H1 (cell line): ENCODE measurements at regions not wholly inside any gene's neighbourhood (a gene's known extent, or its start where the extent isn't known, plus 50 kb on each side); places are given as distances from the start of the nearest gene placed in this dataset.

Experiments
- CTCF ChIA-PET: fragments of 300-600 bp; sonication (Branson Sonifier 250); formaldehyde crosslinking; loops from one replicate; lab custom pipeline; 2021; ENCODE audit not compliant: partially characterized antibody; lab: Charles Lee
- POLR2A ChIA-PET: fragments of 300-600 bp; sonication (Branson Sonifier 250); formaldehyde crosslinking; loops from one replicate; lab custom pipeline; 2021; ENCODE audit warnings: inconsistent platforms; ENCODE audit not compliant: partially characterized antibody; lab: Charles Lee
- DNase-seq, 2 experiments: peaks; one replicate each; pipeline versions ENCODE4 v3.0.0 to v3.0.0-alpha.2; 2010 to 2022; ENCODE audit warnings: low spot score in 2 of 2, low read depth in 1 of 2, mixed read lengths in 1 of 2
- FAIRE-seq: peaks from 2 replicates; lab custom pipeline; 2011; peaks lifted over from hg19 to GRCh38; lab: Jason Lieb, UNC
- H2AFZ ChIP-seq: 2 replicates; pipeline ENCODE4 v1.8.1; 2012; ENCODE audit warnings: low read length, inconsistent platforms
- H2AK5ac ChIP-seq: 2 replicates; pipeline ENCODE4 v1.6.1; 2013; ENCODE audit warnings: low read depth, low read length
- H2BK120ac ChIP-seq: replicated peaks from 2 replicates; pipeline ENCODE3; 2013; ENCODE audit warnings: low read depth, low read length, inconsistent platforms
- H2BK12ac ChIP-seq: 2 replicates; pipeline ENCODE4 v1.6.1; 2013; ENCODE audit warnings: low read depth, low read length
- H2BK15ac ChIP-seq: 2 replicates; pipeline ENCODE4 v1.6.1; 2013; ENCODE audit warnings: low read length
- H2BK20ac ChIP-seq: 2 replicates; pipeline ENCODE4 v1.6.1; 2013; ENCODE audit warnings: low read length
- H2BK5ac ChIP-seq: 2 replicates; pipeline ENCODE4 v1.6.1; 2013; ENCODE audit warnings: low read depth, low read length
- H3K14ac ChIP-seq: 2 replicates; pipeline ENCODE4 v1.6.1; 2013; ENCODE audit warnings: inconsistent platforms; ENCODE audit not compliant: insufficient read length
- H3K18ac ChIP-seq: 2 replicates; pipeline ENCODE4 v1.6.1; 2013; ENCODE audit warnings: low read length; ENCODE audit errors: extremely low read depth
- H3K23ac ChIP-seq: 2 replicates; pipeline ENCODE4 v1.6.1; 2013; ENCODE audit warnings: inconsistent platforms; ENCODE audit not compliant: insufficient read length
- H3K23me2 ChIP-seq: 2 replicates; pipeline ENCODE4 v1.6.1; 2013; ENCODE audit warnings: low read depth, low read length
- H3K27ac ChIP-seq: 2 replicates; pipeline ENCODE4 v1.6.1; 2011; ENCODE audit warnings: low read depth, low read length, inconsistent platforms
- H3K27me3 ChIP-seq, 4 experiments: replicated peaks in 1 of 4; 1 replicate in 1 of 4; 2 replicates in 3 of 4; pipeline versions ENCODE4 v1.6.1 to v1.8.1; 2011 to 2013; ENCODE audit warnings: low read length in 3 of 4, mild to moderate bottlenecking in 3 of 4, inconsistent platforms in 2 of 4, mixed read lengths in 2 of 4, moderate library complexity in 1 of 4; ENCODE audit not compliant: control insufficient read depth in 3 of 4, insufficient read depth in 3 of 4; ENCODE audit errors: extremely low read depth in 1 of 4
- H3K36me3 ChIP-seq, 4 experiments: 2 replicates each; pipeline versions ENCODE4 v1.6.1 to v1.8.1; 2011 to 2013; ENCODE audit warnings: mild to moderate bottlenecking in 4 of 4, low read length in 3 of 4, moderate library complexity in 2 of 4, control low read depth in 1 of 4, inconsistent platforms in 1 of 4; ENCODE audit not compliant: insufficient read depth in 4 of 4, control insufficient read depth in 2 of 4
- H3K4ac ChIP-seq: replicated peaks from 2 replicates; pipeline ENCODE3; 2013; ENCODE audit warnings: low read length, low read depth, mixed read lengths, inconsistent platforms; ENCODE audit not compliant: insufficient read length
- H3K4me1 ChIP-seq, 4 experiments: replicated peaks in 1 of 4; 1 replicate in 1 of 4; 2 replicates in 3 of 4; pipeline versions ENCODE4 v1.6.1 to v1.8.1; 2011 to 2013; ENCODE audit warnings: low read length in 3 of 4, inconsistent platforms in 2 of 4, mixed read lengths in 1 of 4; ENCODE audit not compliant: insufficient read depth in 4 of 4, control insufficient read depth in 3 of 4
- H3K4me2 ChIP-seq, 2 experiments: 2 replicates each; pipeline versions ENCODE4 v1.6.1 to v1.8.1; 2011 to 2013; ENCODE audit warnings: low read depth in 2 of 2, low read length in 2 of 2, control low read depth in 1 of 2, inconsistent platforms in 1 of 2, mild to moderate bottlenecking in 1 of 2; ENCODE audit not compliant: insufficient read depth in 1 of 2
- H3K4me3 ChIP-seq, 4 experiments: fragments of 200-600, 300-600 bp in 1 of 4; sonication (generic), shearing (Covaris generic), sonication (Bioruptor Twin) in 1 of 4; 2 replicates each; pipeline versions ENCODE4 v1.5.1 to v1.8.1; 2011 to 2016; ENCODE audit warnings: low read length in 4 of 4, low read depth in 3 of 4, control low read depth in 2 of 4, inconsistent platforms in 2 of 4, mild to moderate bottlenecking in 2 of 4, mixed read lengths in 1 of 4, moderate library complexity in 1 of 4; ENCODE audit not compliant: insufficient read depth in 2 of 4; ENCODE audit errors: extremely low read depth in 1 of 4
- H3K56ac ChIP-seq: replicated peaks from 2 replicates; pipeline ENCODE3; 2013; ENCODE audit warnings: low read depth, mild to moderate bottlenecking, mixed read lengths, low read length, inconsistent platforms; ENCODE audit not compliant: insufficient read length
- H3K79me1 ChIP-seq: 2 replicates; pipeline ENCODE4 v1.6.1; 2013; ENCODE audit warnings: low read depth, low read length, control low read depth
- H3K79me2 ChIP-seq, 2 experiments: 2 replicates each; pipeline versions ENCODE4 v1.6.1 to v1.8.1; 2012 to 2013; ENCODE audit warnings: low read length in 2 of 2, mild to moderate bottlenecking in 2 of 2, inconsistent platforms in 1 of 2; ENCODE audit not compliant: insufficient read depth in 2 of 2, control insufficient read depth in 1 of 2
- H3K9ac ChIP-seq, 4 experiments: replicated peaks in 1 of 4; 1 replicate in 1 of 4; 2 replicates in 3 of 4; pipeline versions ENCODE4 v1.6.1 to v1.8.1; 2011 to 2013; ENCODE audit warnings: low read depth in 3 of 4, low read length in 3 of 4, control low read depth in 2 of 4, mild to moderate bottlenecking in 2 of 4, moderate library complexity in 2 of 4, inconsistent platforms in 1 of 4; ENCODE audit errors: extremely low read depth in 1 of 4
- H3K9me3 ChIP-seq, 2 experiments: 2 replicates each; pipeline versions ENCODE4 v1.6.1 to v1.8.1; 2012 to 2013; ENCODE audit warnings: mild to moderate bottlenecking in 2 of 2, moderate library complexity in 2 of 2, control low read depth in 1 of 2, inconsistent platforms in 1 of 2, low read depth in 1 of 2, low read length in 1 of 2, mixed read lengths in 1 of 2; ENCODE audit not compliant: insufficient read depth in 2 of 2
- H4K20me1 ChIP-seq, 2 experiments: replicated peaks in 1 of 2; 2 replicates each; pipeline versions ENCODE3 to v1.8.1; 2011 to 2013; ENCODE audit warnings: inconsistent platforms in 2 of 2, low read length in 2 of 2, mild to moderate bottlenecking in 1 of 2; ENCODE audit not compliant: insufficient read depth in 2 of 2, control insufficient read depth in 1 of 2
- H4K5ac ChIP-seq: 2 replicates; pipeline ENCODE4 v1.6.1; 2013; ENCODE audit warnings: low read length, low read depth, mixed read lengths, inconsistent platforms; ENCODE audit not compliant: insufficient read length
- H4K8ac ChIP-seq: 2 replicates; pipeline ENCODE4 v1.8.0; 2013; ENCODE audit warnings: mild to moderate bottlenecking, moderate library complexity, low read length, inconsistent platforms; ENCODE audit not compliant: insufficient read depth; ENCODE audit errors: extremely low read depth
- H4K91ac ChIP-seq: replicated peaks from 2 replicates; pipeline ENCODE3; 2013; ENCODE audit warnings: low read length, mixed read lengths, inconsistent platforms; ENCODE audit not compliant: insufficient read length
- CHD2 ChIP-seq: IDR thresholded peaks from 2 replicates; pipeline ENCODE4 v1.6.1; 2012; ENCODE audit warnings: low read length, improper control_type of control experiment
- GTF2F1 ChIP-seq: IDR thresholded peaks from 2 replicates; pipeline ENCODE4 v1.6.1; 2012; ENCODE audit warnings: low read depth, low read length, improper control_type of control experiment, borderline replicate concordance
- HDAC2 ChIP-seq, 2 experiments: fragments of 300-600 bp in 1 of 2; sonication (generic) in 1 of 2; IDR thresholded peaks; 2 replicates each; pipeline ENCODE4 v1.6.1; 2011 to 2012; ENCODE audit warnings: low read depth in 2 of 2, low read length in 2 of 2, mild to moderate bottlenecking in 2 of 2, moderate library complexity in 2 of 2, borderline replicate concordance in 1 of 2, inconsistent platforms in 1 of 2
- HDAC6 ChIP-seq: IDR thresholded peaks from one replicate; pipeline ENCODE4 v1.7.1; 2012; ENCODE audit warnings: low read depth, mild to moderate bottlenecking, inconsistent platforms, low read length, moderate library complexity
- KDM1A ChIP-seq: fragments of 200-600, 300-600 bp; sonication (generic); IDR thresholded peaks from 2 replicates; pipeline ENCODE4 v1.7.1; 2016; ENCODE audit warnings: mild to moderate bottlenecking, low read length, borderline replicate concordance
- SIN3A ChIP-seq, 2 experiments: IDR thresholded peaks in 1 of 2; conservative IDR thresholded peaks in 1 of 2; 2 replicates each; pipeline ENCODE4 v1.6.1; 2011 to 2012; ENCODE audit warnings: low read length in 2 of 2, improper control_type of control experiment in 1 of 2, low read depth in 1 of 2, mild to moderate bottlenecking in 1 of 2
- SRF ChIP-seq: IDR thresholded peaks from 2 replicates; pipeline ENCODE4 v1.6.1; 2011; ENCODE audit warnings: mild to moderate bottlenecking, low read depth, low read length, moderate library complexity
- TAF1 ChIP-seq: IDR thresholded peaks from 2 replicates; pipeline ENCODE4 v1.6.1; 2011; ENCODE audit warnings: mild to moderate bottlenecking, low read depth, low read length
- TBP ChIP-seq: IDR thresholded peaks from 2 replicates; pipeline ENCODE4 v1.6.1; 2011; ENCODE audit warnings: low read depth, low read length, improper control_type of control experiment
- WGBS, 2 experiments: shearing (Covaris generic) in 1 of 2; methylation state at CpG; one replicate each; pipeline versions ENCODE4 v1.1.6 to v1.1.7; 2013 to 2015; ENCODE audit warnings: low lambda C conversion rate in 2 of 2, mixed read lengths in 2 of 2, inconsistent platforms in 1 of 2, low coverage in 1 of 2, missing lambda C conversion rate in 1 of 2; ENCODE audit not compliant: insufficient replicate concordance in 2 of 2, insufficient coverage in 1 of 2, insufficient read length in 1 of 2; ENCODE audit errors: extremely low coverage in 1 of 2, missing lambda C conversion rate in 1 of 2; 5-methylcytosine and 5-hydroxymethylcytosine counted together
- TF ChIP-seq, protein P1 (sequence below), 3 experiments: IDR thresholded peaks; 1 replicate in 2 of 3; 2 replicates in 1 of 3; pipeline versions ENCODE4 v1.5.1 to v1.6.1; 2011; ENCODE audit warnings: low read length in 3 of 3, mild to moderate bottlenecking in 3 of 3, inconsistent platforms in 2 of 3, low read depth in 1 of 3, moderate library complexity in 1 of 3; ENCODE audit not compliant: insufficient read depth in 1 of 3; ENCODE audit errors: control extremely low read depth in 1 of 3

DNA sequence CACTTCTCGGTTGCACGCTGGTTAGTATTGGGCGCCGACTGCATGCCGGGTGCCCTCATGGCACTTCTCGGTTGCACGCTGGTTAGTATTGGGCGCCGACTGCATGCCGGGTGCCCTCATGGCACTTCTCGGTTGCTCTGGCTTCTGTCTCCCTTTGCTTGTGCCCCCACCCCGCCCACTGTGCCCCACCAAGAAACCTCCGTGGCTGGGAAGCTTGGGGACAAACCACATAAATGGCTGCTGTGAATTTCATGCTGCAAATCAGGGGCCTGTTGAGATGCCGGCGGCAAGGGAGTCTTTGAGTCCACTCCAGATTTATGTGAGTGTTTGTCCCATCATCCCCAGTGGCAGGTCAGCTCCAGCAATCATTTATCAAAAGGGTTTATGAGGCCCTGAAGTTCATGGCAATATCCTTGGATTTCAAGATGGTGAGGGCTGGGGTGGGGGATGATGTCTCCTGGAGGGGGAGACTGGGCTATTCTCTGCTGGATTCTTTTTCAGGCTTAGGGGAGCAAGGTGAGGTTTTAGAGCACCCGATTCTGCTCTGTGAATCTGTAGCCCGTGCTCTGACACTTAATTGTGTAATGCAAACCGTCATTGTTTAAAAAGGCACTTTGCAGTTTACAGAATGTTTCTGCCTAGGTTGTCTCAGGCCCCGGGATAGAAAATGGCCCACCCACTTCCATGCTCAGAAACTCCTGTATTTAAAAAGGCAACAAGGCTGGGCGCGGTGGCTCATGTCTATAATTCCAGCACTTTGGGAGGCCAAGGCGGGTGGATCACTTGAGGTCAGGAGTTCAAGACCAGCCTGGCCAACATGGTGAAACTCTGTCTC is 51.2 kb upstream of the CIBAR2 start:
- Histone ChIP-seq H2BK5ac (no peak overlapping the region), H3K4ac (no peak overlapping the region), H2BK20ac (no peak overlapping the region), H3K79me1 (no peaks in the 10 kb centered on the region), H4K91ac (no peak overlapping the region), H3K9me3 (no peaks in the 10 kb centered on the region), H3K23ac (no peak overlapping the region), H4K5ac (no peak overlapping the region), H2AFZ (no peak overlapping the region), H3K27ac (no peak overlapping the region), H3K4me2 (no peak overlapping the region), H3K4me3 (no peak overlapping the region), H3K36me3 (no peaks in the 10 kb centered on the region), H3K56ac (no peak overlapping the region), H3K4me1 (peaks cover 6 to 20% (median 16%) of the 10 kb centered on the region in 4 experiments), H2BK15ac (no peak overlapping the region), H3K27me3 (no peaks in the 10 kb centered on the region; a peak in 1 of 7 replicates), H3K14ac (no peak overlapping the region), H3K23me2 (no peaks in the 10 kb centered on the region; the same call in 1 of the 2 replicates), H3K79me2 (no peaks in the 10 kb centered on the region), H4K20me1 (peaks cover 0 to 2% of the 10 kb centered on the region in 2 experiments), H2BK120ac (no peak overlapping the region), H2BK12ac (no peak overlapping the region), H2AK5ac (no peak overlapping the region), H3K18ac (no peak overlapping the region), H3K9ac (no peak overlapping the region), H4K8ac (no peak overlapping the region)
- DNase-seq (no peak), FAIRE-seq (no peak)
- ChIA-PET POLR2A (no interaction called here), CTCF (interaction anchor here (0.8 to 2.1 kb wide), 3 partner anchors 49 to 141 kb away, joined by 4 to 5 read pairs (median 4); no protein-coding TSS in a partner anchor)
- WGBS, 2 experiments: 89% methylated on average over 22 of the region's 22 CpGs; no CpG with 5 or more reads in 1 of the 2 experiments
- TF ChIP-seq, protein P1, sequence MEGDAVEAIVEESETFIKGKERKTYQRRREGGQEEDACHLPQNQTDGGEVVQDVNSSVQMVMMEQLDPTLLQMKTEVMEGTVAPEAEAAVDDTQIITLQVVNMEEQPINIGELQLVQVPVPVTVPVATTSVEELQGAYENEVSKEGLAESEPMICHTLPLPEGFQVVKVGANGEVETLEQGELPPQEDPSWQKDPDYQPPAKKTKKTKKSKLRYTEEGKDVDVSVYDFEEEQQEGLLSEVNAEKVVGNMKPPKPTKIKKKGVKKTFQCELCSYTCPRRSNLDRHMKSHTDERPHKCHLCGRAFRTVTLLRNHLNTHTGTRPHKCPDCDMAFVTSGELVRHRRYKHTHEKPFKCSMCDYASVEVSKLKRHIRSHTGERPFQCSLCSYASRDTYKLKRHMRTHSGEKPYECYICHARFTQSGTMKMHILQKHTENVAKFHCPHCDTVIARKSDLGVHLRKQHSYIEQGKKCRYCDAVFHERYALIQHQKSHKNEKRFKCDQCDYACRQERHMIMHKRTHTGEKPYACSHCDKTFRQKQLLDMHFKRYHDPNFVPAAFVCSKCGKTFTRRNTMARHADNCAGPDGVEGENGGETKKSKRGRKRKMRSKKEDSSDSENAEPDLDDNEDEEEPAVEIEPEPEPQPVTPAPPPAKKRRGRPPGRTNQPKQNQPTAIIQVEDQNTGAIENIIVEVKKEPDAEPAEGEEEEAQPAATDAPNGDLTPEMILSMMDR (IDR thresholded peaks at IDR 0.05; ENCODE audit: control extremely low read depth in 1 of 3, insufficient read depth in 1 of 3, low read depth in 1 of 3, low read length in 3 of 3): no peak
- TF ChIP-seq TBP (no peak), SRF (no peak), GTF2F1 (no peak), TAF1 (no peak), HDAC6 (no peak), SIN3A (conservative IDR thresholded peaks at IDR 0.05 in 1 of 2, IDR thresholded peaks at IDR 0.05 in 1 of 2; ENCODE audit: low read depth in 1 of 2, low read length in 2 of 2) (no peak), KDM1A (no peak), CHD2 (no peak), HDAC2 (IDR thresholded peaks at IDR 0.05; ENCODE audit: borderline replicate concordance in 1 of 2, low read depth in 2 of 2, low read length in 2 of 2) (no peak)
